ENCODE measurements at regions not wholly inside any gene's neighbourhood (a gene's known extent, or its start where the extent isn't known, plus 50 kb on each side); places are given as distances from the start of the nearest gene placed in this dataset.

GRCh38 chr5:171634511-171634910 lies 151.1 kb upstream of the SMIM23 start:
- no TSS peak for BruUV-seq (replicated peaks)
- in situ Hi-C loops (cut with HindIII; ENCODE audit: extremely low pct_ligation_motif_present, low pct_unique_long_range_greater_than_20kb): no loop called here
- ChIA-PET POLR2A (no interaction called here), CTCF (ENCODE audit: low intra/inter-chr PET ratio, low total read pairs) (no interaction called here)
- TF ChIP-seq EED (CRISPR knock-in tag; IDR thresholded peaks at IDR 0.05) (no peak), HES4 (CRISPR knock-in tag; IDR thresholded peaks at IDR 0.05; ENCODE audit: borderline replicate concordance) (no peak), ZNF318 (CRISPR knock-in tag; IDR thresholded peaks at IDR 0.05) (no peak), ZNF263 (CRISPR knock-in tag; IDR thresholded peaks at IDR 0.05) (no peak)
- TF ChIP-seq, protein P1, sequence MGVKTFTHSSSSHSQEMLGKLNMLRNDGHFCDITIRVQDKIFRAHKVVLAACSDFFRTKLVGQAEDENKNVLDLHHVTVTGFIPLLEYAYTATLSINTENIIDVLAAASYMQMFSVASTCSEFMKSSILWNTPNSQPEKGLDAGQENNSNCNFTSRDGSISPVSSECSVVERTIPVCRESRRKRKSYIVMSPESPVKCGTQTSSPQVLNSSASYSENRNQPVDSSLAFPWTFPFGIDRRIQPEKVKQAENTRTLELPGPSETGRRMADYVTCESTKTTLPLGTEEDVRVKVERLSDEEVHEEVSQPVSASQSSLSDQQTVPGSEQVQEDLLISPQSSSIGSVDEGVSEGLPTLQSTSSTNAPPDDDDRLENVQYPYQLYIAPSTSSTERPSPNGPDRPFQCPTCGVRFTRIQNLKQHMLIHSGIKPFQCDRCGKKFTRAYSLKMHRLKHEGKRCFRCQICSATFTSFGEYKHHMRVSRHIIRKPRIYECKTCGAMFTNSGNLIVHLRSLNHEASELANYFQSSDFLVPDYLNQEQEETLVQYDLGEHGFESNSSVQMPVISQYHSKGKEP (CRISPR knock-in tag; IDR thresholded peaks at IDR 0.05): no peak
- no peaks in the 10 kb centered on the region for H3K9me3 ChIP-seq (ENCODE audit: low read length)
- H3K36me3 ChIP-seq (replicated peaks in 1 of 2; ENCODE audit: control insufficient read depth in 1 of 2, insufficient read depth in 2 of 2, low read length in 2 of 2): no peaks in the 10 kb centered on the region
- no peak overlapping the region for H3K9ac ChIP-seq (ENCODE audit: insufficient read depth, low read depth, low read length)
- no peak for DNase-seq (ENCODE audit: low spot score)
- no peak overlapping the region for H3K27ac ChIP-seq (ENCODE audit: extremely low read length, insufficient read depth, low read length)
- no peak overlapping the region for H3K4me3 ChIP-seq (replicated peaks in 1 of 3; ENCODE audit: insufficient read depth in 1 of 3, low read depth in 2 of 3, low read length in 3 of 3)
- peaks cover 0 to 6% of the 10 kb centered on the region in 2 experiments; a peak in 2 of 5 replicates for H3K27me3 ChIP-seq (ENCODE audit: control insufficient read depth in 1 of 2, insufficient read depth in 2 of 2, low read length in 2 of 2)
- no peak overlapping the region for H2AFZ ChIP-seq (ENCODE audit: low read length)
- intact Hi-C loops (cut with micrococcal nuclease; ENCODE audit: unreplicated experiment): no loop called here
- no peaks in the 10 kb centered on the region for H4K20me1 ChIP-seq (ENCODE audit: insufficient read depth, low read length)
- no peak for FAIRE-seq
- H3K4me1 ChIP-seq (ENCODE audit: insufficient read depth, low read length): no peaks in the 10 kb centered on the region
- H3K79me2 ChIP-seq (ENCODE audit: insufficient read depth, low read length): no peaks in the 10 kb centered on the region
- H3K4me2 ChIP-seq (ENCODE audit: low read depth, low read length): no peak overlapping the region
- no peak for ATAC-seq

All from HepG2 (cell line).